ENCODE measurements at regions not wholly inside any gene's neighbourhood (a gene's known extent, or its start where the extent isn't known, plus 50 kb on each side); places are given as distances from the start of the nearest gene placed in this dataset.

DNA sequence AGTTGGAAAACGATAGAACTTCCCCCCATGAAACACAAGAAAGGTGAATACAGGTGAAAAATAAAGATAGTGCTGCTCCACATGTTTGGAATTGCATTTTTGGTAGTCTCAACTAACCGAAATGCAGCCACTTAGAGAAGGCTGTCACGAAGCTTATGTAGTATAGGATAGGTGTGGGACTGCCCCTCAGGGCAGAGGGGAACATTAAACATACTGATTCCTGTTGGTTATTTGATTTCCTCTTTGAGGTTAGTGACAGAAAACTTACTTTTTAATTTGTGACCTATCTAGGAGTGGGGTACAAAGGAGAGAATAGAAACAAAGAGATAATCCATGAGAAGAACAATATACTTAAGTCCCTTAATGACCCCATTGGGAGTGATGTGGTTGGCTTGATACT, 85.8 kb upstream of the SATB1 start:
- TF ChIP-seq, protein P1, sequence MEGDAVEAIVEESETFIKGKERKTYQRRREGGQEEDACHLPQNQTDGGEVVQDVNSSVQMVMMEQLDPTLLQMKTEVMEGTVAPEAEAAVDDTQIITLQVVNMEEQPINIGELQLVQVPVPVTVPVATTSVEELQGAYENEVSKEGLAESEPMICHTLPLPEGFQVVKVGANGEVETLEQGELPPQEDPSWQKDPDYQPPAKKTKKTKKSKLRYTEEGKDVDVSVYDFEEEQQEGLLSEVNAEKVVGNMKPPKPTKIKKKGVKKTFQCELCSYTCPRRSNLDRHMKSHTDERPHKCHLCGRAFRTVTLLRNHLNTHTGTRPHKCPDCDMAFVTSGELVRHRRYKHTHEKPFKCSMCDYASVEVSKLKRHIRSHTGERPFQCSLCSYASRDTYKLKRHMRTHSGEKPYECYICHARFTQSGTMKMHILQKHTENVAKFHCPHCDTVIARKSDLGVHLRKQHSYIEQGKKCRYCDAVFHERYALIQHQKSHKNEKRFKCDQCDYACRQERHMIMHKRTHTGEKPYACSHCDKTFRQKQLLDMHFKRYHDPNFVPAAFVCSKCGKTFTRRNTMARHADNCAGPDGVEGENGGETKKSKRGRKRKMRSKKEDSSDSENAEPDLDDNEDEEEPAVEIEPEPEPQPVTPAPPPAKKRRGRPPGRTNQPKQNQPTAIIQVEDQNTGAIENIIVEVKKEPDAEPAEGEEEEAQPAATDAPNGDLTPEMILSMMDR (IDR thresholded peaks at IDR 0.05; ENCODE audit: borderline replicate concordance, control extremely low read depth, extremely low read depth, insufficient read depth, missing control alignments), result no peak
- DNase-seq (ENCODE audit: low spot score), result no peak
- in situ Hi-C loops (cut with MboI; ENCODE audit: low sequenced_read_pairs, unreplicated experiment), result no loop called here

DNA sequence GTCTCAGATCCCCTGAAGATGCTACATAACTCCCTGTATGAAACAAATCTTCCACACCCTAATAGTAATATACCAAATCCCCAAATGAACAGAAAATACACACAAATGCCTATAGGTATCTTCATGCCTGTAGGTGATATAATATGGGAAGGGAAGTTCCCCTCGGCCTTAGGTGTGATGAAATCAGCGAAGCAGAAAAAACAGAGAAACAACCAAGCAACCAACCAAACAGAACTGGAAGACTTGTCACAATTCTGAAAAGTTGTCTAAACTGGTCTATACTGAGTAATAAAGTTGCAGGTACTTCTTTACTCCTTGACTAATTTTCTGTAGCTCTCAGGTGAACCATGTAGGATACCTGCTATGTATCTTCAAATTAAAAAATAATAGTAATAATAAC, 82.2 kb upstream of the SATB1 start:
- TF ChIP-seq, protein P1 (IDR thresholded peaks at IDR 0.05; ENCODE audit: borderline replicate concordance, control extremely low read depth, extremely low read depth, insufficient read depth, missing control alignments), result no peak
- in situ Hi-C loops (cut with MboI; ENCODE audit: low sequenced_read_pairs, unreplicated experiment), result no loop called here
- no peak for DNase-seq (ENCODE audit: low spot score)

DNA sequence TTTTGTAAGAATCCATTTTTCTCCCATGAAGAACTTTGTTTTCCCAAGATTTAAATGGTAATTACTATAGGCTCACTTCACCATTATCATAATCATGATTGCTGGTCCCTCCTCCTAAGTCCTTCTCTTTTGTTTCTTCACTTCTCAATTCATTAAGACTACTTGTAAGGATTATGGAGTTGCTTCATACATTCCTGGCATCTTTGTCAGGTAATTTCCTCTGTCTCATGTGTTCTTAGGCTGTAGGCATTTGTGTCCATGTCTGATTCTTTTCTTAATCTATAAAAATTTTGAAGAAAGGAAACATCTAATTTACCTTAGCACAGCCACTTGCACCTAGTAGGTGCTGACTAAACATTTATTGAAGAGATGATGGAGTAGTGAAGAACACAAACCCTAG, 79.9 kb upstream of the SATB1 start:
- DNase-seq (ENCODE audit: low spot score), result no peak
- in situ Hi-C loops (cut with MboI; ENCODE audit: low sequenced_read_pairs, unreplicated experiment), result no loop called here
- TF ChIP-seq, protein P1 (IDR thresholded peaks at IDR 0.05; ENCODE audit: borderline replicate concordance, control extremely low read depth, extremely low read depth, insufficient read depth, missing control alignments), result no peak

DNA sequence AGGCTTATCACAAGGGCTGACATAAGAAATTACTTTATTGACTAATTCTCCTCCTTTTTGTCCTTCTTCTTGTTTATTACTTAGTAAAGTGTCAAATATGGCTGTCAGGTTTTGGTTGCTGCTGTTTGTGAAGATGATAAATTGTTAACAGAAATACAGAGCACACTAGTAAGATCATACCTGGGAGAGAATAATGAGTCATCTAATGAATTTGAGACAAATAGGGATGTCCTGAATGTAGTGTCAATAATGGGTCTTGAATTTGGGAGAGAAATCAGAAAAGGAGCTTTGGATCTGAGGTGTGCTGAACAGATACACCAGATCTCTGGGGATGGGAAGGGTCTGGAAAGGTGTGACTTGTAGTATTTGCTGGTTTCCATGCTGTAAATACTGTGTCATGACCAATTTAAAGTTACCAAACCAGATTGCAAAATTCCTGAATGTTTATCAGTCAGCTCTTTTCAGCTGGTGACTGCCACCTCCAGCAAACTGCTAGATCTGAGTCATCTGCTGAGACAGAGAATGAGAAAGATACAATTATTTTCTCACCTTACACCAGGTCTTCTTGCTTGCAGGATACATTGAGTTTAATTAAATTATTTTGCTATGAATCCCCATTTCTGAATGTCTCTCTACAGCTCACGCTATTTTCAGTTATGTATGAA, 76.7 kb upstream of the SATB1 start:
- TF ChIP-seq, protein P1 (IDR thresholded peaks at IDR 0.05; ENCODE audit: borderline replicate concordance, control extremely low read depth, extremely low read depth, insufficient read depth, missing control alignments), result no peak
- no peak for DNase-seq (ENCODE audit: low spot score)
- in situ Hi-C loops (cut with MboI; ENCODE audit: low sequenced_read_pairs, unreplicated experiment), result no loop called here

DNA sequence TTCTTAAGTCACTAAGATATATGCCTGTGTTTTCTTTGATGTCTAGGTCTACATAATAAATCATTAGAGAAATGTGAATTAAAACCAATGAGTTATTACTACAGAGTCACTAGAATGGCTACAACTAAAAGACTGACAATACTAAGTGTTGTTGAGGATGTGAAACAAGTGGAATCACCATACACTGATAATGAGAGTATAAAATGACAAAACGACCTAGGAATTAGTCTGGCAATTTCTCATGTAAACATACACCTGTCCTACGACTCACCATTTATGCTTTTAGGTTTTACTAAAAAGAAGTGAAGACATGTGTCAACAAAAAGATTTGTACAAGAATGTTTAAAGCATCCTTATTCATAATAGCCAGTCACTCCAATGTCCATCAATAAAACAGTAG, 75.2 kb upstream of the SATB1 start:
- DNase-seq (ENCODE audit: low spot score), result no peak
- in situ Hi-C loops (cut with MboI; ENCODE audit: low sequenced_read_pairs, unreplicated experiment), result no loop called here
- TF ChIP-seq, protein P1 (IDR thresholded peaks at IDR 0.05; ENCODE audit: borderline replicate concordance, control extremely low read depth, extremely low read depth, insufficient read depth, missing control alignments), result no peak

DNA sequence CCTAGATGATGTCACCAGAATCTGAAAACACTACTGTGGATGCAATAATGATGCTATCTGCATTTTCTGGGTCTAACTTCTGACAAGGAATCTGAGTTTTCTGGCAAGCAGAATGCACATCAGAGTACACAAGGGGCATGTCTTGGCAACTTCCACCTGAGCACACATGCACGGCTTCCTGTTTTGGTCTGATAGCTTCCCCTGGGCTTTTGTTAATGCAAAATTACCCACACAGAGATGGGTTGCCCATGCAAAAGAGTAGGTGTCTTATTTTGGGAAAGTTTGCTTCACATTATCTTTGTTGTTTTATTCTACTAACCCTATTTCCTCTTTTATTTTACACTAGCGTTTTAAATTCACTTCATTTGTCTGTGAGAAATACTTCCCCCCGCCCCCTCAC, 74.2 kb upstream of the SATB1 start:
- in situ Hi-C loops (cut with MboI; ENCODE audit: low sequenced_read_pairs, unreplicated experiment), result no loop called here
- TF ChIP-seq, protein P1 (IDR thresholded peaks at IDR 0.05; ENCODE audit: borderline replicate concordance, control extremely low read depth, extremely low read depth, insufficient read depth, missing control alignments), result no peak
- no peak for DNase-seq (ENCODE audit: low spot score)

Measured in GM13976 (cell line).